Fibroblast of villous mesenchyme (primary cell): ENCODE measurements at regions not wholly inside any gene's neighbourhood (a gene's known extent, or its start where the extent isn't known, plus 50 kb on each side); places are given as distances from the start of the nearest gene placed in this dataset.
"Not testable (repeated sequence)": the region's sequence is repeated elsewhere in the genome, so short reads cannot be mapped to it uniquely, and the experiment has no call there.

Source experiments
- DNase-seq: peaks from one replicate; pipeline ENCODE4 v3.0.0-alpha.2; 2010; ENCODE audit warnings: low read depth
- H3K4me3 ChIP-seq: 2 replicates; pipeline ENCODE4 v1.5.1; 2011; ENCODE audit warnings: low read depth, mild to moderate bottlenecking, low read length
- TF ChIP-seq, protein P1 (sequence below): IDR thresholded peaks from 2 replicates; pipeline ENCODE4 v1.5.1; 2012; ENCODE audit warnings: low read depth, mild to moderate bottlenecking, low read length; ENCODE audit not compliant: insufficient read depth

DNA sequence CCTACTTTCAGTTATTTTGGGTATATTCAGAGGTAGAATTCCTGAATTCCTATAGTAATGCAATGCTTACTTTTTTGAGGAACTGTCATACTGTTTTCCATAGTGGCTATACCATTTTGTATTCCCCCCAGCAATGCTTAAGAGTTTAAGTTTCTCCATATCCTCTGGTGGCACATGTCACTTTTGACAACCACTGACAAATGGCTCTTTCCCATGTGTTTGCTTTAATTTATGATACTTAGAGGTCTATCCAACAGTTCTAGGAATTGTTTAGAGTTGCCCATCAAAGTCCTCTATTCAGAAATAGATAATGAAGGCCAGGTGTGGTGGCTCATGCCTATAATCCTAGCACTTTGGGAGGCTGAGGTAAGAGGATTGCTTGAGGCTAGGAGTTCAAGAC lies 128.9 kb upstream of the CFAP20DC start:
- TF ChIP-seq, protein P1, sequence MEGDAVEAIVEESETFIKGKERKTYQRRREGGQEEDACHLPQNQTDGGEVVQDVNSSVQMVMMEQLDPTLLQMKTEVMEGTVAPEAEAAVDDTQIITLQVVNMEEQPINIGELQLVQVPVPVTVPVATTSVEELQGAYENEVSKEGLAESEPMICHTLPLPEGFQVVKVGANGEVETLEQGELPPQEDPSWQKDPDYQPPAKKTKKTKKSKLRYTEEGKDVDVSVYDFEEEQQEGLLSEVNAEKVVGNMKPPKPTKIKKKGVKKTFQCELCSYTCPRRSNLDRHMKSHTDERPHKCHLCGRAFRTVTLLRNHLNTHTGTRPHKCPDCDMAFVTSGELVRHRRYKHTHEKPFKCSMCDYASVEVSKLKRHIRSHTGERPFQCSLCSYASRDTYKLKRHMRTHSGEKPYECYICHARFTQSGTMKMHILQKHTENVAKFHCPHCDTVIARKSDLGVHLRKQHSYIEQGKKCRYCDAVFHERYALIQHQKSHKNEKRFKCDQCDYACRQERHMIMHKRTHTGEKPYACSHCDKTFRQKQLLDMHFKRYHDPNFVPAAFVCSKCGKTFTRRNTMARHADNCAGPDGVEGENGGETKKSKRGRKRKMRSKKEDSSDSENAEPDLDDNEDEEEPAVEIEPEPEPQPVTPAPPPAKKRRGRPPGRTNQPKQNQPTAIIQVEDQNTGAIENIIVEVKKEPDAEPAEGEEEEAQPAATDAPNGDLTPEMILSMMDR, result no peak
- DNase-seq, result no peak

DNA sequence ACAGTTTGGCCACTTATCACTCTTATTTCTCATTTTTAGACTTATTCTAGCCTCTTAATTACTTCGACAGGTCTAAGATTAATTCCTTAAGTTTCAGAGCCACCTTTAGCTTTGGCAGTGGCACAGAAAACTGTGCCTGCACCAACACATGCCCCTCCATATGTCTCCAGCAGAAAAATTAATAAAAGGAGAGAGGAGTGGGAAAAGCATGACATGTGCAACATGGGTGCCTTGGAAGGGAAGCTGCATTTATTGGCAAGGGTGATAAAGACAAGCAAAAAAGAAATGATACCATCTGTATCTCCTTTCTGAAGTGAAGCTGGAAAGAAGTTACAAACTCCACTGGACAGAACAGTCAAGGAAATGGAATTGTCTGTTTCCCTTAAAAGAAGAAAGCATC lies 121.7 kb upstream of the CFAP20DC start:
- TF ChIP-seq, protein P1, result no peak

More for the DNA sequence above, 128.9 kb upstream of the CFAP20DC start:
- H3K4me3 ChIP-seq, result no peak overlapping the region

DNA sequence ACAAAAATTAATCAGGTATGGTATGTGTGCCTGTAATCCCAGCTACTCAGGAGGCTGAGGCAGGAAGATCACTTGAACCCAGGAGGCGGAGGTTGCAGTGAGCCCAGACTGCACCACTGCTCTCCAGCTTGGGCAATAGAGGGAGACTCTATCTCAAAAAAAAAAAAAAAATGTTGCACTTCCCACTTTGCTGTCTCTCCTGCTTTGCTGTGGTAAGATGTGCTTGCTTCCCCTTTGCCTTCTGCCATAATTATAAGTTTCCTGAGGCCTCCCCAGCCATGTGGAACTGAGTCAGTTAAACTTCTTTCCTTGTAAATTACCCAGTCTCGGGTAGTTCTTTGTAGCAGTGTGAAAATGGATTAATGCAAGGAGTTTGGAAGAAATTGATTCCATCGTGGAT lies 120.3 kb upstream of the CFAP20DC start:
- not testable (repeated sequence) for DNase-seq, H3K4me3 ChIP-seq

More for the DNA sequence above, 121.7 kb upstream of the CFAP20DC start:
- no peak for DNase-seq
- H3K4me3 ChIP-seq, result no peak overlapping the region

DNA sequence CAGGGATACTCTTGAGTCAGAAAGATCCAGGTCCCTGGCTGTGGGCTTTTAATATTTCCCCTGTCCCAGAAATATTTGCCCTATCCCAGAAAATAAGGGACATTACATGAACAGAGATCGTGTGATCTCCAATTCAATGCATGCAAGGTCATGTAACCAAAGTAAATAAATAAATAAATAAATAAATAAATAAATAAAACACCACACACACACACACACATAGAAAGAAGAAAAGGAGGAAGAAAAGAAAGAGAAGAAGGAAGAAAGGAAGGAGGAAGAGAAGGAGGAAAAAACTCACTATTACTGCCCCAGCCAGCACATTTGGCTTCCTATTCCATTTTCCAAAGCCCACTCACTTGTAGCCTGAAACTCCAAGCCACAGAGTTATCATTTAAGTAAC lies 117.9 kb upstream of the CFAP20DC start:
- DNase-seq, result no peak
- no peak overlapping the region for H3K4me3 ChIP-seq
- TF ChIP-seq, protein P1, result no peak

DNA sequence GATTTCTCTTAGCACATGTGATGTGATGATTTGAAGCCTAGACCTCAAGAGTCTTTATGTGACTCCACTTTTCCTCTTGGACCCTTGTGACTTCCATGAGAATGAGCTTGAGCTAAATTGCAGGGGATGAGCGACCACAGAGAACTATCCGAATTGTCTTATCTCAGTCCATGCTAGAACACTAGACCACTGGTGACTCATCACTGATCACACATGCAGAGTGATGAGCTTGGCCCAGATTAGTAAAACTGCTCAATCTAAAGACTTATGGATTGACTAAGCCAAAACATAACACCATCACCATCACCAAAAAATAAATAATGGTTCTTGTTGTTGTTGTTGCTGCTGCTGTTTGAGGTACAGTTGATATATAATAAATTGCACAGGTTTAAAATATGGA lies 114.1 kb upstream of the CFAP20DC start:
- DNase-seq, result no peak
- TF ChIP-seq, protein P1, result no peak
- no peak overlapping the region for H3K4me3 ChIP-seq

DNA sequence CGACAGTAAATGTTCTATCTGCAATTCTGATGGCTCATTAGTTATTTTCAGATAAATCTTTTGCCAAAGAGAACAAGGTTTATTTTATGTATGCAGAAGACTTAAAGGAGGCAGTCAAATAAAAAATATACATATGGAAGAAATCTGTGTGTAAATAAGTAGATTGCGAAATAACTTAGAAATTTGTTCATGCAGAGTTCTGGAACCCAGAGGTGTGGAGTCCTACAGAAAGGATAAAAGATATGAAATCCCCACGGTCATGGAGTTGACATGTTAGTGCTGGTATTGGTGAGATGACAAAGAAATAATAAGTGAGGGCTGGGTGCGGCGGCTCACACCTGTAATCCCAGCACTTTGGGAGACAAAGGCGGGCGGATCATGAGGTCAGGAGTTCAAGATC lies 111.2 kb upstream of the CFAP20DC start:
- no peak for DNase-seq
- TF ChIP-seq, protein P1, result no peak
- H3K4me3 ChIP-seq, result no peak overlapping the region

DNA sequence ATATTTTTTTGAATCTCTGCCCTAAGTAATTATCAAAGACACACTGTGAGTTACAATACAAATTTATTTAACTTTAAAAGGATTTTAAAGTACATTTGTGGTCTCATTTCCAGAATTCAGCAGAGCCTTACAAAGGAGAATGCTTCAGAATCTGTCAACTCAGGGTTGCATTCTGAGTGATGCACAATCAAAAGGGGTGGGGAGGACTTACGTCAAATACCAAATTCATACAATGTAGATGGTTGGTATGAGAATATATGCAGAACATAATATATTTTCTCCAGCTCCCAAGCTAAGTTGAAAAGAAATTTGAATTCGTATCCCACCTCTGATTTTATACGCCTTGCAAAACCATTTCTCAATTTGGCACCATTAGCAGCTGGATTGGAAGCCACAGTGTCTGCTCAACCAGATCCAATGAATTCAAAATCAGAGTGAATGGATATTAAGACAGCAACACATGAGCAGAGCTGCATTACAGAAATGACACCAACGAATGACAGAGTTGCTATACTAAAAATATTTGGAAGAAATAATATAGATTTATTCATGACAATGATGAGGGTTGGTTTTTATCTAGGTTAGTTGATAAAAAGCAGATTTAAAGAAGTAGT lies 110.4 kb upstream of the CFAP20DC start:
- TF ChIP-seq, protein P1, result no peak
- H3K4me3 ChIP-seq, result no peak overlapping the region
- no peak for DNase-seq

DNA sequence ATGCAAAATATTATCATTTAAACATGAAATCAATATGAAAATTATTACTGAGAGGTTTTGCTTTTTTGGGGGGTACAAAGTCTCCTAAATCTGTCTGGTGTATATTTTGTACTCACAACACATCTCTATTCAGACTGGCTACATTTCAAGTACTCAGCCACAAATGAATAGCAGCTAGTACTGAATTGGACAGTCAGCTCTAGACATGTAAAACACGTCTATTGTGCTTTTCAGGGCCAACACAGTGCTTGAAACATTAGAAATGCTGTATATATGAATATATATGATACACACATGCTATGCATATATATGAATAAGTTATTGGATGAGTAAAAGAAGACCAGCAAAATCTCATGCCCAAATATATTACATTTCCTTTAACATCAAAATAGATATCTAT lies 103.8 kb upstream of the CFAP20DC start:
- TF ChIP-seq, protein P1, result no peak
- DNase-seq, result no peak
- H3K4me3 ChIP-seq, result no peak overlapping the region
